Panc1 (cell line): ENCODE measurements at regions not wholly inside any gene's neighbourhood (a gene's known extent, or its start where the extent isn't known, plus 50 kb on each side); places are given as distances from the start of the nearest gene placed in this dataset.

ENCODE experiments used
- ATAC-seq: fragments of 200-7000 bp; cut with Tn5 transposase; 2 replicates; pipeline ENCODE4 v1.9.1; 2020; ENCODE audit warnings: mild to moderate bottlenecking, moderate library complexity
- BruUV-seq: library from RNA; stranded (reverse); fragments of 400-500 nt; replicated peaks from 2 replicates; lab custom pipeline; 2021; lab: Mats Ljungman, UMichigan
- CTCF ChIA-PET: fragments of 300-600 bp; sonication (Branson Sonifier 250); formaldehyde crosslinking; loops from one replicate; lab custom pipeline; 2022; ENCODE audit warnings: antibody characterized with exemption; lab: Charles Lee
- POLR2A ChIA-PET: fragments of 300-600 bp; sonication (Branson Sonifier 250); formaldehyde crosslinking; loops from one replicate; lab custom pipeline; 2022; ENCODE audit warnings: antibody characterized with exemption; lab: Charles Lee
- DNase-seq: peaks from one replicate; pipeline ENCODE4 v3.0.0-alpha.2; 2010; ENCODE audit warnings: low read depth, low spot score
- H3K27ac ChIP-seq: 2 replicates; pipeline ENCODE4 v1.5.1; 2011; ENCODE audit warnings: mild to moderate bottlenecking, low read length, inconsistent platforms
- H3K27me3 ChIP-seq: fragments of 200-500 bp; sonication (Bioruptor generic); 2 replicates; pipeline ENCODE4 v1.6.0; 2014; ENCODE audit warnings: low read length, inconsistent platforms; ENCODE audit not compliant: control insufficient read depth, insufficient read depth
- H3K36me3 ChIP-seq: fragments of 200-500 bp; sonication (Bioruptor generic); 2 replicates; pipeline ENCODE4 v1.5.1; 2014; ENCODE audit warnings: inconsistent platforms, mild to moderate bottlenecking, low read length, moderate library complexity; ENCODE audit not compliant: control insufficient read depth, insufficient read depth
- H3K4me1 ChIP-seq: 2 replicates; pipeline ENCODE4 v1.5.1; 2011; ENCODE audit warnings: inconsistent platforms, mild to moderate bottlenecking, low read length, moderate library complexity; ENCODE audit not compliant: control insufficient read depth, insufficient read depth
- H3K4me3 ChIP-seq, 2 experiments: 2 replicates each; pipeline ENCODE4 v1.5.1; 2011 to 2012; ENCODE audit warnings: low read depth in 2 of 2, low read length in 2 of 2, mild to moderate bottlenecking in 2 of 2, inconsistent platforms in 1 of 2, moderate library complexity in 1 of 2
- H3K9me3 ChIP-seq: fragments of 200-500 bp; sonication (Bioruptor generic); 2 replicates; pipeline ENCODE4 v1.5.1; 2014; ENCODE audit warnings: low read depth, mild to moderate bottlenecking, inconsistent platforms, low read length, moderate library complexity; ENCODE audit not compliant: control insufficient read depth, insufficient read depth
- CTCF ChIP-seq: fragments of 450-650 bp; IDR thresholded peaks from 2 replicates; pipeline ENCODE4 v1.5.1; 2017; ENCODE audit warnings: mild to moderate bottlenecking
- POLR2AphosphoS5 ChIP-seq: IDR thresholded peaks from 2 replicates; pipeline ENCODE4 v1.6.1; 2012; ENCODE audit warnings: mild to moderate bottlenecking, low read depth, low read length, moderate library complexity
- REST ChIP-seq, 2 experiments: IDR thresholded peaks; 2 replicates each; pipeline ENCODE4 v1.6.1; 2011 to 2012; ENCODE audit warnings: low read depth in 2 of 2, control low read depth in 1 of 2, low read length in 1 of 2, mild to moderate bottlenecking in 1 of 2, moderate library complexity in 1 of 2; ENCODE audit not compliant: insufficient read depth in 1 of 2
- SIN3A ChIP-seq: IDR thresholded peaks from 2 replicates; pipeline ENCODE4 v1.6.1; 2012; ENCODE audit warnings: low read depth, mild to moderate bottlenecking, low read length, moderate library complexity, borderline replicate concordance; ENCODE audit not compliant: insufficient read depth
- TCF7L2 ChIP-seq: IDR thresholded peaks from 2 replicates; pipeline ENCODE4 v1.6.1; 2011; ENCODE audit warnings: mild to moderate bottlenecking, low read depth, low read length, inconsistent platforms
- in situ Hi-C: cut with HindIII; loops from 2 replicates; pipeline ENCODE4 v1.10.0; 2016; ENCODE audit warnings: low sequenced_read_pairs, low pct_unique_long_range_greater_than_20kb
- intact Hi-C: fragments of 100-400 bp; cut with micrococcal nuclease; formaldehyde crosslinking; loops from one replicate; pipeline ENCODE4 v1.10.0; 2022; ENCODE audit not compliant: unreplicated experiment

GRCh38 chr2:88942798-88943197 is 251.3 kb downstream of the RPIA start:
- Histone ChIP-seq H3K27me3 (no peaks in the 10 kb centered on the region), H3K36me3 (no peaks in the 10 kb centered on the region), H3K4me1 (no peaks in the 10 kb centered on the region), H3K9me3 (no peaks in the 10 kb centered on the region), H3K4me3 (no peak overlapping the region), H3K27ac (no peak overlapping the region)
- POLR2A ChIA-PET: no interaction called here
- intact Hi-C loops (no loop called here), in situ Hi-C loops (no loop called here)
- no TSS peak for BruUV-seq
- ATAC-seq (no peak), DNase-seq (no peak)
- TF ChIP-seq REST (IDR thresholded peaks at IDR 0.05; ENCODE audit: insufficient read depth in 1 of 2, low read depth in 2 of 2, low read length in 1 of 2): no peak
- no peak for TF ChIP-seq TCF7L2
- TF ChIP-seq SIN3A: no peak
- no peak for TF ChIP-seq POLR2AphosphoS5
- CTCF ChIA-PET: interaction anchor here (0.7 kb wide), 1 partner anchor 39 kb away, joined by 3 read pairs; no protein-coding TSS in a partner anchor

GRCh38 chr2:88949336-88949735 is 257.9 kb downstream of the RPIA start:
- no peak for TF ChIP-seq SIN3A
- no peak for TF ChIP-seq TCF7L2
- ATAC-seq (no peak), DNase-seq (no peak)
- no TSS peak for BruUV-seq
- ChIA-PET POLR2A (no interaction called here), CTCF (no interaction called here)
- in situ Hi-C loops (no loop called here), intact Hi-C loops (no loop called here)
- no peaks in the 10 kb centered on the region for H3K4me1 ChIP-seq
- H3K4me3 ChIP-seq: no peak overlapping the region
- H3K36me3 ChIP-seq: no peaks in the 10 kb centered on the region
- no peaks in the 10 kb centered on the region for H3K9me3 ChIP-seq
- no peak overlapping the region for H3K27ac ChIP-seq
- H3K27me3 ChIP-seq: peaks cover 2% of the 10 kb centered on the region; the same call in 1 of the 2 replicates

GRCh38 chr2:88950010-88950409 is 258.5 kb downstream of the RPIA start:
- DNase-seq: no peak

More at GRCh38 chr2:88950010-88950409, 258.5 kb downstream of the RPIA start:
- no peak overlapping the region for H3K4me3 ChIP-seq
- ChIA-PET CTCF (no interaction called here), POLR2A (no interaction called here)
- H3K9me3 ChIP-seq: no peaks in the 10 kb centered on the region
- peaks cover 2% of the 10 kb centered on the region; the same call in 1 of the 2 replicates for H3K27me3 ChIP-seq
- H3K27ac ChIP-seq: no peak overlapping the region
- peak; percentile 60 for TF ChIP-seq CTCF
- TF ChIP-seq TCF7L2: no peak
- no peak for TF ChIP-seq REST (IDR thresholded peaks at IDR 0.05; ENCODE audit: insufficient read depth in 1 of 2, low read depth in 2 of 2, low read length in 1 of 2)
- TF ChIP-seq POLR2AphosphoS5: no peak
- H3K36me3 ChIP-seq: no peaks in the 10 kb centered on the region
- ATAC-seq: no peak
- H3K4me1 ChIP-seq: no peaks in the 10 kb centered on the region
- intact Hi-C loops: no loop called here
- BruUV-seq: no TSS peak
- in situ Hi-C loops: no loop called here
